Transverse colon (tissue), 4 donors: ENCODE measurements at regions not wholly inside any gene's neighbourhood (a gene's known extent, or its start where the extent isn't known, plus 50 kb on each side); places are given as distances from the start of the nearest gene placed in this dataset.
"Not testable (repeated sequence)": the region's sequence is repeated elsewhere in the genome, so short reads cannot be mapped to it uniquely, and the experiment has no call there.

Experiments used
- CTCF ChIP-seq, 5 experiments: fragments of 200-600 bp in 3 of 5; fragments of 450-650 bp in 2 of 5; sonication (generic) in 3 of 5; IDR thresholded peaks; 1 replicate in 2 of 5; 2 replicates in 3 of 5; pipeline ENCODE4 v1.5.1; 2016 to 2017; ENCODE audit warnings: antibody characterized with exemption in 5 of 5, inconsistent platforms in 3 of 5, mild to moderate bottlenecking in 2 of 5, moderate library complexity in 1 of 5
- EP300 ChIP-seq: sonication (generic); formaldehyde crosslinking; IDR thresholded peaks from one replicate; pipeline ENCODE4 v1.6.1; 2017; ENCODE audit warnings: antibody characterized with exemption, low read depth
- POLR2A ChIP-seq: fragments of 450-650 bp; IDR thresholded peaks from one replicate; pipeline ENCODE4 v1.6.1; 2016; ENCODE audit warnings: antibody characterized with exemption, mild to moderate bottlenecking, moderate library complexity
- POLR2AphosphoS5 ChIP-seq, 3 donors: sonication (generic); formaldehyde crosslinking; IDR thresholded peaks; one replicate each; pipeline ENCODE4 v1.6.1; 2016; ENCODE audit warnings: antibody characterized with exemption in 3 of 3

GRCh38 chr7:15054304-15054703 lies 151.8 kb upstream of the DGKB start:
- TF ChIP-seq CTCF (IDR thresholded peaks at IDR 0.05); POLR2A; EP300; POLR2AphosphoS5 (IDR thresholded peaks at IDR 0.05): not testable (repeated sequence)
